SK-N-MC (cell line): ENCODE measurements at regions not wholly inside any gene's neighbourhood (a gene's known extent, or its start where the extent isn't known, plus 50 kb on each side); places are given as distances from the start of the nearest gene placed in this dataset.

Source experiments
- EZH2 ChIP-seq: fragments of 200-600 bp; sonication (generic); IDR thresholded peaks from one replicate; pipeline ENCODE4 v1.6.1; 2017; ENCODE audit warnings: antibody characterized with exemption
- POLR2AphosphoS5 ChIP-seq: IDR thresholded peaks from 2 replicates; pipeline ENCODE4 v1.6.1; 2012; ENCODE audit warnings: mild to moderate bottlenecking, low read depth, low read length, borderline replicate concordance

DNA sequence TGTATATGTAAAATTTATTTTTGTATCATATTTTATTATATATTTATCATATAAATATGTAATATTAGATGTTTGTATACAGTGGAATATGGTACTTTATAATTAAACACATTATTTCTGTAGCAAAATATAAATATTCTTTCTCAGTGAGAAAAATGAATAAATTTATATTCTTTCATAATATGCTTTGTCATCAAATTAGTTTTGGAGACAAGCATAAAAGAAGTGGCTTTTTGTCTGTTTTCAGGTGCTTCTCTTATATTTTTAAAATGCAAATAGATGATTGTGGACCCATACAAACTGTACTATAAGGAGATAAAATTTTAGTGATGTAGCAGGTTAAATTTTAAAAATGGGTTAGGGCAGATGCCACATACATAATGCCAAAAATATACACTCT is 222.4 kb upstream of the CNTN5 start:
- TF ChIP-seq EZH2 (no peak), POLR2AphosphoS5 (no peak)
